Large intestine (tissue), 3 donors: ENCODE measurements at regions not wholly inside any gene's neighbourhood (a gene's known extent, or its start where the extent isn't known, plus 50 kb on each side); places are given as distances from the start of the nearest gene placed in this dataset.

ENCODE experiments used
- DNase-seq, 2 donors: peaks; one replicate each; pipeline versions ENCODE4 v3.0.0 to v3.0.0-alpha.2; 2013
- H3K27ac ChIP-seq: one replicate; pipeline ENCODE4 v1.5.1; 2013; ENCODE audit warnings: low read length
- H3K27me3 ChIP-seq: 2 replicates; pipeline ENCODE4 v1.6.1; 2013; ENCODE audit warnings: low read length; ENCODE audit not compliant: control insufficient read depth, insufficient read depth
- H3K36me3 ChIP-seq: 2 replicates; pipeline ENCODE4 v1.6.1; 2013; ENCODE audit warnings: low read length; ENCODE audit not compliant: control insufficient read depth, insufficient read depth
- H3K4me1 ChIP-seq: one replicate; pipeline ENCODE4 v1.6.1; 2013; ENCODE audit warnings: low read length; ENCODE audit not compliant: control insufficient read depth, insufficient read depth
- H3K4me3 ChIP-seq: one replicate; pipeline ENCODE4 v1.5.1; 2013; ENCODE audit warnings: low read length
- H3K9me3 ChIP-seq: one replicate; pipeline ENCODE4 v1.6.1; 2013; ENCODE audit warnings: mild to moderate bottlenecking, low read depth, low read length, moderate library complexity; ENCODE audit not compliant: control insufficient read depth
- WGBS: methylation state at CpG from one replicate; pipeline ENCODE4 v1.1.5; 2013; ENCODE audit warnings: low lambda C conversion rate; ENCODE audit not compliant: insufficient coverage; 5-methylcytosine and 5-hydroxymethylcytosine counted together

DNA sequence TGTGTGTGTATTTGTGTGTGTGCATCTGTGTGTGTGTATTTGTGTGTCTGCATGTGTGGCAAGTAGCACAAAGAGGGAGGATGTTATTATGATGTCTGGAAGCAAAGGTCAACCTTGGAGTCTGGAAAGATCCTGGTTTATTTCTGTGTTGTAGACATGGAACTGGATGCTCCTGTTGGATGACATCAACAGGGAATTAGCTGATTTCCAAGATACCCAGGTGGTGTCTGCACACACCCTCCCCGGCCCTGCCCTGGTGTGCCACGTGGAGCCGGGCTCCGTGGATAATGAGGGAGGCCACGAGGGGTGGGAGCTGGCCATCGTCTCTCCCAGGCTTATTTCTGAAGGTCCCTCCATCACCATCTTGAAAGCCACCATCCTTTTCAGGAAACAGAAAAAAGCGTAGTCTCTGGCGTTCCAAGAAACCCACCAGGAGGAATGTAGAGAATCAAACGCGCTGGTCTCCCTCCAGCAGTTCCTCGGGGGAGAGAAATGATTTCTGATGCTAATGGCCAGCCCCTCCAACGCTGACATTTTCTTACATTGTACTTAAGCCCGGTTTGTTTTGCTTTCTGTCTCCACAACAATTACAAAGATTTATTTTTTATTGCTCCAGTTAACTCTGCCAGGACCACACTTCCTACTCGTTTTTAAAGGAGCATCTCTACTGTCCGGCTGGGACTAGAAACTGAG, 93.3 kb downstream of the FOXL1 start:
- Histone ChIP-seq H3K9me3 (no peaks in the 10 kb centered on the region), H3K36me3 (no peaks in the 10 kb centered on the region), H3K27me3 (peaks cover 31% of the 10 kb centered on the region), H3K4me1 (no peaks in the 10 kb centered on the region), H3K4me3 (no peak overlapping the region), H3K27ac (no peak overlapping the region)
- WGBS: 70% methylated on average over 2 of the region's 15 CpGs
- DNase-seq: peak in 1 of 2 donors; percentile 34

- WGBS: 60% methylated on average over 1 of the region's 17 CpGs
- no peaks in the 10 kb centered on the region for H3K9me3 ChIP-seq
- peaks cover 31% of the 10 kb centered on the region for H3K27me3 ChIP-seq
- no peak for DNase-seq
- no peak overlapping the region for H3K4me3 ChIP-seq
- no peaks in the 10 kb centered on the region for H3K36me3 ChIP-seq
- H3K27ac ChIP-seq: no peak overlapping the region
- no peaks in the 10 kb centered on the region for H3K4me1 ChIP-seq
Observed at GRCh38 chr16:86672179-86672863, 94.0 kb downstream of the FOXL1 start.

- H3K27me3 ChIP-seq: peaks cover 33% of the 10 kb centered on the region
- no peaks in the 10 kb centered on the region for H3K36me3 ChIP-seq
- no peaks in the 10 kb centered on the region for H3K4me1 ChIP-seq
- H3K9me3 ChIP-seq: no peaks in the 10 kb centered on the region
- H3K27ac ChIP-seq: no peak overlapping the region
- H3K4me3 ChIP-seq: no peak overlapping the region
- WGBS: 93% methylated on average over 4 of the region's 4 CpGs
- no peak for DNase-seq
Observed at GRCh38 chr16:86673090-86673955, 95.0 kb downstream of the FOXL1 start.

DNA sequence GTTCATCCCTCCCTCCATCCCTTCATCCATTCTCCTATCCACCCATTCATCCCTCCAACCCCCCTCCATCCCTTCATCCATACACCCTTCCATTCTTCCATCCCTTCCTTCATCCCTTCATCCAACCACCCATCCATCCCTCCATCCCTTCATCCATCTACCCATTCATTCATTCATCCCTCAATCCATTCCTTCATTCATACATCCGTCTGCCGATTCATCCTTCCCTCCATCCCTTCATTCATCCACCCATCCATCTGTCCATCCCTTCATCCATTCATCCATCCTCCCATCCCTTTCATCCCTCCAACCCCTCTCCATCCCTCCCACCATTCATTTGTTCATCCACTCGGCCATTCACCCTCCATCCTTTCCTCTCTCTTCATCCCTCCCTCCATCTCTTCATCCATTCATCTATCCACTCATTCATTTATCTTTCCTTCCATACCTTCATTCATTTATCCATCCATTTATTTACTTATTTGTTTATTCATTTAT, 95.7 kb downstream of the FOXL1 start:
- no peaks in the 10 kb centered on the region for H3K4me1 ChIP-seq

GRCh38 chr16:86676254-86676670, 97.9 kb downstream of the FOXL1 start:
- no peaks in the 10 kb centered on the region for H3K36me3 ChIP-seq
- no peak overlapping the region for H3K27ac ChIP-seq
- no peak for DNase-seq
- no CpG with 5 or more reads among the region's 4 CpGs for WGBS
- no peak overlapping the region for H3K4me3 ChIP-seq
- H3K9me3 ChIP-seq: no peaks in the 10 kb centered on the region
- H3K4me1 ChIP-seq: no peaks in the 10 kb centered on the region
- peaks cover 21% of the 10 kb centered on the region for H3K27me3 ChIP-seq

More for the DNA sequence above, 95.7 kb downstream of the FOXL1 start:
- whole genome bisulfite sequencing: 93% methylated on average over 3 of the region's 3 CpGs
- Histone ChIP-seq H3K36me3 (no peaks in the 10 kb centered on the region), H3K27me3 (peaks cover 31% of the 10 kb centered on the region), H3K9me3 (no peaks in the 10 kb centered on the region), H3K4me3 (no peak overlapping the region), H3K27ac (no peak overlapping the region)
- no peak for DNase-seq

DNA sequence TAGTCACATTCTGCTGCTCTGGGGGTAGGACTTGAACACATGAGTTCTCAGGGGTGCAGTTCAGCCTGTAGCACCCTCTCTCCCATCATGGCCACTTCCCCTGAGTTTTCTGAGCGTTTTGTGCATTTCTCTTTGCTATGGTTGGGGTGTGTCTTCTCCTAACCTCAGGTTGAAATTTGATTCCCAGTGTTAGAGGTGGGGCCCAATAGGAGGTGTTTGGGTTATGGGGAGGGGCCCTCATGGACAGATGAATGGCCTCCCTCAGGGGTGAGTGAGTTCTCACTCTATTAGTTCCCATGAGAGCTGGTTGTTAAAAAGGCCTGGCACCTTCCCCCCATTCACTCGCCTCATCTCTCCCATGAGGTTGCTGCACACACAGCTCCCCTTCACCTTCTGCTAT, 101.1 kb downstream of the FOXL1 start:
- no peaks in the 10 kb centered on the region for H3K4me1 ChIP-seq
- no peak overlapping the region for H3K4me3 ChIP-seq
- H3K27me3 ChIP-seq: peaks cover 20% of the 10 kb centered on the region
- no peaks in the 10 kb centered on the region for H3K9me3 ChIP-seq
- no CpG with 5 or more reads among the region's 2 CpGs for WGBS
- no peaks in the 10 kb centered on the region for H3K36me3 ChIP-seq
- DNase-seq: no peak
- no peak overlapping the region for H3K27ac ChIP-seq

GRCh38 chr16:86680162-86680561, 101.8 kb downstream of the FOXL1 start:
- Histone ChIP-seq H3K36me3 (no peaks in the 10 kb centered on the region), H3K27ac (no peak overlapping the region), H3K9me3 (no peaks in the 10 kb centered on the region), H3K27me3 (peaks cover 17% of the 10 kb centered on the region), H3K4me3 (no peak overlapping the region), H3K4me1 (no peaks in the 10 kb centered on the region)
- WGBS: 60% methylated on average over 1 of the region's 5 CpGs
- no peak for DNase-seq

DNA sequence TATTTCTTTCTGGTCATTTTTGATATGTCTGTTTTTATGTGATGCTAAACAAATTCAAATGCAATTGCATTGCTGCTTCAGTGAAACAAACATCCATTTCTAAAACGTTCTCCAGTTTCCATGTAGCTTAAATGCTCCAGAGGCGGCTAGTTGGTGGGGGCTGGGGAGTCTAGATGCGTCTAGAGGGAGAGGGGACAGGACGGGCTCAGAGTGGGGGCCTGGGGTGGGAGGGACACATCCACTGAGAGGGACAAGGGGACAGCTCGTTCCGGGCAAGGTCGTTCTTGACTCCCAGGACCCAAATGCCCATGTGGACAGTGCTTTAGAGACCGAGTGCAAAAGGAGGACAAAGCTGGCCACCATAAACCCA, 102.3 kb downstream of the FOXL1 start:
- Histone ChIP-seq H3K27me3 (peaks cover 17% of the 10 kb centered on the region), H3K27ac (no peak overlapping the region), H3K4me3 (no peak overlapping the region), H3K9me3 (no peaks in the 10 kb centered on the region), H3K4me1 (no peaks in the 10 kb centered on the region), H3K36me3 (no peaks in the 10 kb centered on the region)
- DNase-seq: no peak
- 67% methylated on average over 2 of the region's 8 CpGs for WGBS

DNA sequence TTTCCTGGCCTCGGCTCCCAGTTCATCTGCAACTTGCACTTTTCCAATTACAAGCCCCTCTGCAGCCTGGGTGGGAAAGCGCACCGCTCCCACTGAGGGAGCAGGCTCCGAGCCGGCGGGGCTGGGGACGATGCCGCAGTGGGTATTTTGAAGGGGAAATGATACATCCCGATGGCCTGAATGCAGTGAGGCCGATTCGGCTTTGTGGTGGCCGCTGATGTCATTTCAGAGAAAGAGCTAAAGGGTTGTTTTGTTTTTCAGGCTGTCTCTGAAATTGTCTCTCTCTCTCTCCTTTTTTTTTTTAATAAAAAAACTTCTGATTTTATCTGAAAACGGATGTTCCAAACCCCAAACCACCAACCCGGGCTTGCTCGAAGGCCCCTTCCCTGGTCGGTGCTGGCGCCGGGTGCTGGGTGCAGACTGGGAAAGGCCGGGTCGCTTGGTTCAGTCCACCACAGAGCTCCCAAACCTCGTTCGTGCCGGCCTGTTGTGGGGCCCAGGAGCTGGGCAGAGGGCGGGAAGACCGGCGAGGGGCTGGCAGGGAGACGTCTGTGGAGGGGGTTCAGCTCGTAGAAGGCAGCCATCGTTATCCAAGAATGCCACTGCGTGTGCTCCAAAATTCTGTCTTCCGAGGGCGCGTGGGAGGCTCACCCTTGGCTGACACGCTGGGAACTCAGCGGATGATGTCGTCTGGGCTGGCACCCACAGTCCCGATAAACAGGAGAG, 102.8 kb downstream of the FOXL1 start:
- Histone ChIP-seq H3K9me3 (no peaks in the 10 kb centered on the region), H3K27me3 (peaks cover 16% of the 10 kb centered on the region), H3K4me3 (no peak overlapping the region), H3K4me1 (no peaks in the 10 kb centered on the region), H3K27ac (no peak overlapping the region), H3K36me3 (no peaks in the 10 kb centered on the region)
- no peak for DNase-seq
- WGBS: no CpG with 5 or more reads among the region's 37 CpGs

DNA sequence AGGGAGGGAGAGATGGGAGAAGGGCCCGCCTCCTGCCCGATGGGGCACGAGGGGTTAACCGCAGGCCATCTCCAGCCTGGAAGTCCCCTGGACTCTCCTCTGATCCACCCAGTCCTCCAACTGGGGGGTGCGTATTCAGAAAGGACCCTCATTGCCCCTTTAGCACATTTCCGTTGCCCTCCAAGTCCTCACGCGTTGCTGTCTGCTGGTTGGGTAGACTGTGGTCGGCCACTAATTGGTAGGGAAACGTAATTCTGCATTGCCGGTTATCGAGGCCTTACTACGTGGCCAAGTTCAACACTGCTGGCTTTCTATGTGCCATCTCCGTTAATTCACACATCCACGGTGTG, 103.4 kb downstream of the FOXL1 start:
- no peak overlapping the region for H3K4me3 ChIP-seq
- no peaks in the 10 kb centered on the region for H3K4me1 ChIP-seq
- 88% methylated on average over 4 of the region's 15 CpGs for WGBS
- no peak overlapping the region for H3K27ac ChIP-seq
- H3K27me3 ChIP-seq: peaks cover 13% of the 10 kb centered on the region
- no peaks in the 10 kb centered on the region for H3K36me3 ChIP-seq
- no peak for DNase-seq
- no peaks in the 10 kb centered on the region for H3K9me3 ChIP-seq
